ENCODE measurements at regions not wholly inside any gene's neighbourhood (a gene's known extent, or its start where the extent isn't known, plus 50 kb on each side); places are given as distances from the start of the nearest gene placed in this dataset.
A peak's percentile ranks its signal among the peaks of the same experiment; 100 is the strongest.

DNA sequence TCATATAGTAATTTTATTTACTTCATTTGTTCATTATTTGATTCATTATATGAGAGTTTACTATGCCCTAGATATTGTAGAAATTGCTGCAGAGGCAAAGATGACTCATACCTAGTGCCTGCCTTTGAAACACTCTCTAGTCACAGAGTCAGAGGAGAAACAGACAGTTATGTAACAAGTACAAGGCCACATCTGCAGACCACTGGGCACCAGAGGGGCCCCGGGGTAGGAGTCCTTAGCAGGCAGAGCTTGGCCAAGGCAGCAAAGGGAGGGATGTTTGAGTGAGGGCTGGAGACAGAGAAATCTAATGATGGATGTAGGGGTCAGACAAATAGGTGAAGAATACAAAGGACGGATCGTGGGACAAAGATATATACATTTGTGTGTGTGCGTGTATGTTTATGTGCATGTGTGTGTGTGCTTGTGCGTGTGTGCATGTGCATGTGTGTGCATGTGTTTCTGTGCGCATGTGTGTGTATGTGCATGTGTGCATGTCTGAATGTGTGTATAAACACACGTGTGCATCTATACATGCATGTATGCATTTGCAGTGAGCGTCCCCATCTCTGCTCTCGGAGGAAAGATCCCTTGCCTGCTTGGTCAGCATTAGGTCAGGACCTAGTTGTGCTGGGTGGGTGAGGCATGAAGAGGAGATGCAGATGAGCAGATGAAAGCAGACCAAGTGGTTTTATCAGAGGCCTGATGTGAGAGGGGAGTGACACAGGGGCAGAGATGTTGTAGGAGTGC, 170.6 kb upstream of the MYT1L start:
- Histone ChIP-seq H3K4me3 (no peak overlapping the region), H3K9me3 (replicated peaks in 1 of 3) (no peaks in the 10 kb centered on the region), H3K27me3 (no peaks in the 10 kb centered on the region), H3K4me1 (replicated peaks in 1 of 2) (no peaks in the 10 kb centered on the region), H3K27ac (no peak overlapping the region), H3K36me3 (replicated peaks in 1 of 2) (no peaks in the 10 kb centered on the region)
- DNase-seq, result peak in 1 of 7 donors; percentile 22
- TF ChIP-seq POLR2A (IDR thresholded peaks at IDR 0.05) (no peak), CTCF (IDR thresholded peaks at IDR 0.05) (no peak)
- WGBS, 4 donors, result 65 to 72% (median 68%) methylated on average over 9 of the region's 9 CpGs
- intact Hi-C loops (cut with DNase I), result no loop called here

- H3K27me3 ChIP-seq, result no peaks in the 10 kb centered on the region
- H3K36me3 ChIP-seq (replicated peaks in 1 of 2), result no peaks in the 10 kb centered on the region
- H3K9me3 ChIP-seq (replicated peaks in 1 of 3), result no peaks in the 10 kb centered on the region
- no peak for TF ChIP-seq CTCF (IDR thresholded peaks at IDR 0.05)
- no peak for TF ChIP-seq POLR2A (IDR thresholded peaks at IDR 0.05)
- no peak overlapping the region for H3K27ac ChIP-seq
- intact Hi-C loops (cut with DNase I), result no loop called here
- 85 to 97% (median 88%) methylated on average over 1 of the region's 1 CpG for WGBS, 4 donors
- no peak overlapping the region for H3K4me3 ChIP-seq
- DNase-seq, result no peak
- no peaks in the 10 kb centered on the region for H3K4me1 ChIP-seq (replicated peaks in 1 of 2)
These were observed 164.5 kb upstream of the MYT1L start for GRCh38 chr2:2495606-2496005.

DNA sequence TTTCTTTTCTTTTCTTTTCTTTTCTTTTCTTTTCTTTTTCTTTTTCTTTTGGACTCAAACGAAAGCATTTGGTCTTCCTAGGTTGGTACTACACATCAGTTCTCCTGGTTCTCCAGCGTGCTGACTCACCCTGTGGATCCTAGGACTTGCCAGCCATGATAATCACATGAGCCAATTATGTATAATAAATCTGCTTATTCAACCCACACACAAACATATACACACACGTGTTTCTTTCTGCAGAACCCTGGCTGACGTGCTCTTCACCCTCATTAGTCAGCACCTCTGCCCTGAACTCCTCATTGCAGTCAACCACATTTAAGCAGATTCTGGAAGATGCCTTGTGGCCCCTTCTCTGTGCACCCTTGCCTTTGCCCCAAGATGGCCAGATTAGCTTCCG, 162.4 kb upstream of the MYT1L start:
- no peaks in the 10 kb centered on the region for H3K27me3 ChIP-seq
- H3K27ac ChIP-seq, result no peak overlapping the region
- TF ChIP-seq POLR2A (IDR thresholded peaks at IDR 0.05) (no peak), CTCF (IDR thresholded peaks at IDR 0.05) (no peak)
- DNase-seq, result no peak
- no peak overlapping the region for H3K4me3 ChIP-seq
- no peaks in the 10 kb centered on the region for H3K4me1 ChIP-seq (replicated peaks in 1 of 2)
- intact Hi-C loops (cut with DNase I), result no loop called here
- no peaks in the 10 kb centered on the region for H3K36me3 ChIP-seq (replicated peaks in 1 of 2)
- 75 to 86% (median 82%) methylated on average over 5 of the region's 5 CpGs for WGBS, 4 donors
- no peaks in the 10 kb centered on the region for H3K9me3 ChIP-seq (replicated peaks in 1 of 3)

DNA sequence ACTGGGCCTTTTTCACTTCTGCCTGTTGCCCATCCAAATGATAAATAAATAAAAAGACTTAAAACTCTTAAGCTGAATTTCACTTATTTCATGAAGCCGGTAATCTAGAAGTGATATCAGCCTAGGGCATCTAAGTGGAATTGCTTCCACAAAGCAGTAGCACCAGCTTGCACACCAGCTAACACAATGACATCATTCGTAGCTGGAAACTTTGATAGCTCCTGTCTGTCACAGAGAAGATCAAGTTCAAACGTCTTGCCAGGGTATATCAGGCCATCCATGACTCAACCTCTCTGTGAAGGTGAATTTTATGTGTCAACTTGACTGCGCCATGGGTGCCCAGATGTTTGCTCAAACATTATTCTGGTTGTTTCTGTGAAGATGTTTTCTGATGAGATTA, 161.7 kb upstream of the MYT1L start:
- DNase-seq, result no peak
- H3K9me3 ChIP-seq (replicated peaks in 1 of 3), result no peaks in the 10 kb centered on the region
- no peaks in the 10 kb centered on the region for H3K36me3 ChIP-seq (replicated peaks in 1 of 2)
- no peak overlapping the region for H3K27ac ChIP-seq
- 71 to 86% (median 74%) methylated on average over 4 of the region's 4 CpGs for WGBS, 4 donors
- intact Hi-C loops (cut with DNase I), result no loop called here
- H3K4me3 ChIP-seq, result no peak overlapping the region
- no peaks in the 10 kb centered on the region for H3K27me3 ChIP-seq
- no peaks in the 10 kb centered on the region for H3K4me1 ChIP-seq (replicated peaks in 1 of 2)
- no peak for TF ChIP-seq POLR2A (IDR thresholded peaks at IDR 0.05)
- no peak for TF ChIP-seq CTCF (IDR thresholded peaks at IDR 0.05)
